A673 (cell line): ENCODE measurements at regions not wholly inside any gene's neighbourhood (a gene's known extent, or its start where the extent isn't known, plus 50 kb on each side); places are given as distances from the start of the nearest gene placed in this dataset.

Experiments
- EZH2 ChIP-seq: fragments of 200-600 bp; sonication (generic); IDR thresholded peaks from 2 replicates; pipeline ENCODE4 v1.6.1; 2017; ENCODE audit warnings: borderline replicate concordance, low read depth, mild to moderate bottlenecking, mixed read lengths, antibody characterized with exemption, low read length; ENCODE audit not compliant: poor library complexity, severe bottlenecking
- TF ChIP-seq, protein P1 (sequence below): fragments of 300-800, 200-600 bp; sonication (generic); conservative IDR thresholded peaks from 2 replicates; pipeline ENCODE4 v1.5.1; 2017; ENCODE audit warnings: low read depth, mild to moderate bottlenecking, antibody characterized with exemption, low read length, moderate library complexity, mixed read lengths

DNA sequence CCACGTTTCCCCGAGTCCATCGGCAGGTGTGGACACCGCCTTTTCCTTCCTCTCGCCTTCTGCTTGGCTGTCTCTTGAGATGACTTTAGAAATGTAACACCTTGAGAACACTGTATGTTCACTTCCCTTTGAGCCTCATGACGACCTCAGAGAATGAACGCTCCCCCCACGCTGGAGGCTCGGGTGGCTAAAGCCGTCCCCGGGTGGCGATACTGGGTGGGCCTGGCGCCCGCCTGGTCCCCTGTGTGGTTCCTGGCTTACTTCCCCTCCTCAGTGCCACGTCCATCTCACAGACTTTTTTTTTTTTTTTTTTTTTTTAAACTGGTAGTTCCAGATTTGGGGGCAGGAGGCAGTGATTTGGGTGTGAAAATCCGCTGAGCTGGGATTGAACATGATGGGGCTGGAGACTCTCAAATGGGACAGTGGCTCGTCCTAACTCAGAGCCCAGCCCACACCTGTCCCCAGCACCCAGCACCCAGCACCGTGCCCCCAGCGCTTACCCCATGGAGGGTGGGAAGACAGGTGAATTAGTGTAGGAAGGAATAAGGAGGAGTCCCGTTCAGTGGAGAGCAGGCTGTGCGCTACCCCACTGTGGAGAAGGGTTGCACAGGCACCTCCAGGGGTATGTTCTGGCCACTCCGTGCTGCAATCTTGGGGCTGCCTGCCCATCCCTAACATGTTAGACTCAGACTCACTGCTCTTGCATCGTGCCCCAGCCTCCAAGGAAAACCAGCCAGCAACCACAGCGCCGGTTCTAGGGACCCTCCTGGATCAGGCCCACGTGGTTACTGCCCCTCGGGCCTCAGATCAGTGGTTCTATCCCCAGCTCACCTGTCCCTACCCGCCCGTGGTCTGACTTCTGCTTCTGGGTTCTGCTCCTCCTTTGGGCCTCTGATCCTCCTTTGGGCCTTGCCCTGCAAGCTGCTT is 174.0 kb downstream of the ASB1 start:
- TF ChIP-seq, protein P1, sequence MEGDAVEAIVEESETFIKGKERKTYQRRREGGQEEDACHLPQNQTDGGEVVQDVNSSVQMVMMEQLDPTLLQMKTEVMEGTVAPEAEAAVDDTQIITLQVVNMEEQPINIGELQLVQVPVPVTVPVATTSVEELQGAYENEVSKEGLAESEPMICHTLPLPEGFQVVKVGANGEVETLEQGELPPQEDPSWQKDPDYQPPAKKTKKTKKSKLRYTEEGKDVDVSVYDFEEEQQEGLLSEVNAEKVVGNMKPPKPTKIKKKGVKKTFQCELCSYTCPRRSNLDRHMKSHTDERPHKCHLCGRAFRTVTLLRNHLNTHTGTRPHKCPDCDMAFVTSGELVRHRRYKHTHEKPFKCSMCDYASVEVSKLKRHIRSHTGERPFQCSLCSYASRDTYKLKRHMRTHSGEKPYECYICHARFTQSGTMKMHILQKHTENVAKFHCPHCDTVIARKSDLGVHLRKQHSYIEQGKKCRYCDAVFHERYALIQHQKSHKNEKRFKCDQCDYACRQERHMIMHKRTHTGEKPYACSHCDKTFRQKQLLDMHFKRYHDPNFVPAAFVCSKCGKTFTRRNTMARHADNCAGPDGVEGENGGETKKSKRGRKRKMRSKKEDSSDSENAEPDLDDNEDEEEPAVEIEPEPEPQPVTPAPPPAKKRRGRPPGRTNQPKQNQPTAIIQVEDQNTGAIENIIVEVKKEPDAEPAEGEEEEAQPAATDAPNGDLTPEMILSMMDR, result no peak
- no peak for TF ChIP-seq EZH2
